NCI-H2029 (cell line): ENCODE measurements at regions not wholly inside any gene's neighbourhood (a gene's known extent, or its start where the extent isn't known, plus 50 kb on each side); places are given as distances from the start of the nearest gene placed in this dataset.
"Not testable (repeated sequence)": the region's sequence is repeated elsewhere in the genome, so short reads cannot be mapped to it uniquely, and the experiment has no call there.

ENCODE experiments used
- DNase-seq: peaks from one replicate; lab custom pipeline; 2025; lab: John Stamatoyannopoulos, UW

DNA sequence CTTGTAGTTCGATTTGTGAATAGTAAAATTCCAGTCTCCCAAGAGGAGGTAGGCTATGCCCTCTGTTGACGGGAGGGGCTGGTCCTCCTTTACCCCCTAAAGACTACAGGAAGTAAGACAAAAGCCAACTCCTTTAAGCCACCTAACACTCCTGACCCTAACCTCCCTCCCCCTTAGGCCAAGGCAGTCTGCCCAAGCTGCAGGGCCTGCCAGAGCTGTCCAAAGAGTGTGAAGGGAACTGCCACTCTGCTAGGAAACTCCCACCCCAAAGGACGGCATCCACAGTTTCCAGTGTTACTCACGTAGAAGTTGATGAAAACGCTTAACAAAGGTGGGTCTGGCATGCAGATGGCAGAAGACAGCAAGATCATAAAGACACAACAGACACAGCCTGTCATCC, 803.2 kb downstream of the PLA2G4A start:
- no peak for DNase-seq

- no peak for DNase-seq
Observed at GRCh38 chr1:187634940-187635339, 806.2 kb downstream of the PLA2G4A start.

DNA sequence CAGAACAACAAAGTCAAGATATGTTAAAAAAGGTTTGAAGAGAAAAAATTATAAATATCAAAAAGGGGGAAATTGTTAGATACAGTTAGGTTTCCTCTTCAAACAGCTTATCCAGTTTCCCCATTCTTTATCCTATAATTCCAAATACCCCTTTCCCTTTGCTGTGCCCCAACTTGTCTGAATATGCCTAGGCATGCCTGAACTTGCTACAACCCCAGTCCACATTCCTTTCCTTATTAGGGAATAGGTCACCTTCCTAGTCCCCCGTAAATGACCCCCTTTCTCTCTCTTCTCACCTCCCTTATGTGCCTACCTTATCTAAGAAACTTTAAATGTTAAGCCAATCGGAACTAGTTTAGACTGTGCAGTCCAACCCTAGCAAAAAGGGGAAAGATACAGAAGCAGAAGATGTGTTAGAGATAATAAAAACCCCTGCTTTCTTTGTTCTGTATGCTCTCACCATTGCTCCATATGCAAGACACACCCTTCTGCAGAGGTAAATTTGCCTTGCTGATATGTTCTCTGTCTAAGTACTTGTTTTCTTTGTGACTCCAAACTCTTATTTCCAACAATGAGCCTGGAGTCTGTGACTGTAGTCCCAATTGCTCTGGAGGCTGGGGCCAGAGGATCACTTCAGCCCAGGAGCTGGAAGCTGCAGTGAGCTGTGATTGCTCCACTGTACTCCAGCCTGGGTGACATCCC, 810.1 kb downstream of the PLA2G4A start:
- DNase-seq: no peak

- DNase-seq: no peak
Observed at GRCh38 chr1:187641015-187641414, 812.3 kb downstream of the PLA2G4A start.

DNA sequence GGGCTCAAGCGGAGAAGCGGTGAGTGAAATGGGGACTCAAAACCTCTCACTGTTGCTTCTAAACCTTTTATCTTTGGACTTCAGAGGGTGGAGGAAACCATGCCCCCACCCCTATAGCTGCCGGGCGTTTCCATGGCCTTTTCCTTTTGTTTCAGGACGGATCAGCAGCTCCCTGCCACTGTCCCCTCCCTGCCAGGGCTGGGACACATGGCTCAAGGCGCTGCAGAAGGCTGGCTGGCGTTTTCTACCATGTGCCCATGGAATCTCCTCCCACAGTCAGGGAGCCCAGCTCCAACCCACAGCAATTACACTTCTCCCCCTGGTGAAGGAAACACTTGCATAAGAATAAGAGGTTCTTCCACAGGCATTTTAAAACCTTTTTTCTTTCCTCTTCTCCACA, 812.7 kb downstream of the PLA2G4A start:
- DNase-seq: no peak

DNA sequence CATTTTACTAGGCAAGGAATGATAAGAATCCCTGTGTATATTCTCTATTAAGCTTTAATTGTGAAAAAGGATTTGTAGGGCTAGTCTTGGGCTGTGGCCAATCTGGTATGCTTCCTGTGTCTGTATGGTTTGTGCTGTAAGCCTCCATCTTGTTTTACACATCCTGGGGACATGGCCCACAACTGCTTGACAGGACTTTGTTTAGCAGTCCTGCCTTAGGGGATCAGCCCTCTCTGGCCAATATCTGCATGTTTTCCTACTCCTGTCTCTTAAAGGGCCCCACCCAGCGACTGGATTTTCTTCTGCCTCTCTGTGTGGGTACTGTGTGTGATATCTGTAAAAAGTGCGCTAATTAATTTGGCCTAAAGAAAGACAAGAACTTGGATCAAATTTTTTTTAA, 813.2 kb downstream of the PLA2G4A start:
- DNase-seq: no peak

DNA sequence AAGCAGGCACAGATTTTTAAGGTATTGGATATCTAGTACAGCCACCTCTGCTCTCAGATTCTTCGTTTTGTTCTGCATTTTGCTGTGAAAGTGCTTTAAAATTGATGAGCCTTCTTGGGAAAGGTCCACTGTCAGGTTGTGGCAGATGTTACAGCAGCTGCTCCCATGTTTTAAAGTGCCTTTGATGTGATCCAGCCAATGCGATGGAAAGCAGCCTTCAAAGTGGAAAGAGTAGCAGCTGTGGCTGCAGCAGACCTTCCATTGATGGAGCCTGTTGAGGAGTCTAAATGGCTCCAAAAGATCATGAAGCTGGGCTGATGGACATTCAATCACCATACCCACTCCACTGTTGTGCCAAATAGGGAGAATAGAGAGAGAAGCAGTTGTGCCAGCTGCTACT, 816.9 kb downstream of the PLA2G4A start:
- no peak for DNase-seq

DNA sequence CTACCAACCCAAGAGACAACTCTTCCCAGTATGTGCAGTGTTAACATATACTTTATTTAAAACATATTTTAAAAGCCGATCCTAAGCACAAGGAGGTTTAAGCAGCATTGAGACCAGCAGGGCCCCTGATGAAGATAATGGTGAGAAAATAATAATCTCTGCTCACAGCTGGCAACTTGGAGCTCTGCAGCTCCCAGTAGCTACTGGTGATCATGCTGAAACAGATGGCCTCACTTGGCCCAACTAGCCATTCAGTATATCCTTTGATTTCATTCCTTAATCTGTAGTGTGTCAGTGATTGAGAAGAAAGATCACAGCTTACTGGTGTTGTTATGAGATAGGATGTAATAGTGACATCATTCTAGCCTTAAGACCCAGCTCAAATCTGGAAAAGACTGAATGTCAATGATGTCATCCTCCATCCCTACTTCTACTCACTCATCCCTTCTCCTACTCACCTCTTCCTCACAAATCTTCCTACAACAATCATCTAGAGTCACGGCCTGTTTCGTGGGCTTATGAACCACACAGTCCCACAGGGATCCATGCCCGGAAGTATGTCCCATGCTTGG, 817.9 kb downstream of the PLA2G4A start:
- no peak for DNase-seq

- DNase-seq: no peak
Observed at GRCh38 chr1:187648091-187648490, 819.3 kb downstream of the PLA2G4A start.

GRCh38 chr1:187654635-187655034, 825.9 kb downstream of the PLA2G4A start:
- no peak for DNase-seq

- DNase-seq: no peak
Observed at GRCh38 chr1:187655104-187655503, 826.4 kb downstream of the PLA2G4A start.

DNA sequence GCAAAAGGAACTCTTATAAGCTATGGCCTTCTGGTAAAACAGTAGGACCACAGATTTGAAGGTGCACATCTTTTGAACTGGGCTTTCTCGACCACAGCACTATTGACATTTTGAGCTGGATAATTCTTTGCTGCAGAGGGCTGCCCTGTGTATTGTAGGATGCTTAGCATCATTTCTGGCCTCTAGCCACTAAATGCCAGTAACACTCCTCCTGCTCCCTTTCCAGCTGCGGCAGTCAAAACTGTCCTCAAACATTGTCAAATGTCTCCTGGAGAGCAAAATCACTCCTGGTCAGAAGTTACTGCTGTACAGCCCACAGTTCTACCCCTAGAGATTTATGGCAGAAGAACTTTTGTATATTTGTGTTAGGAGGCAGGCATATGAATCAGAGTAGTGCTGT, 836.7 kb downstream of the PLA2G4A start:
- DNase-seq: no peak

DNA sequence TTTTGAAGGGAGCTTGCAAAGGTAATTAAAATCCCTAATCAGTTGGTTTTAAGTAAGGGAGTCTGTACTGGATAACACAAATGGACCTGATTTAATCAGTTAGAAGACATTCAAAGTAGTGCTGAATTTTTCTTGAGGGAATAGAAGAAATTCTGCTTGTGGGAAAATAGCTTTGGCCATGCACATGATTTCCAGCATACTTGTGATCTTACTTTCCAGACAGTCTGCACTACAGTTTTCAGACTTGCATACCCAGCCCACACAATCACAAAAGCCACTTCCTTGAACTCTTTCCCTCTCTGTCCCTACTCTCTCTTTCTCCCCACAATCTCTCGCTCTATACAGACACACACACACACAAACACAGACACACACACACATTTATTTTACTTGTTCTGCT, 852.1 kb downstream of the PLA2G4A start:
- no peak for DNase-seq

DNA sequence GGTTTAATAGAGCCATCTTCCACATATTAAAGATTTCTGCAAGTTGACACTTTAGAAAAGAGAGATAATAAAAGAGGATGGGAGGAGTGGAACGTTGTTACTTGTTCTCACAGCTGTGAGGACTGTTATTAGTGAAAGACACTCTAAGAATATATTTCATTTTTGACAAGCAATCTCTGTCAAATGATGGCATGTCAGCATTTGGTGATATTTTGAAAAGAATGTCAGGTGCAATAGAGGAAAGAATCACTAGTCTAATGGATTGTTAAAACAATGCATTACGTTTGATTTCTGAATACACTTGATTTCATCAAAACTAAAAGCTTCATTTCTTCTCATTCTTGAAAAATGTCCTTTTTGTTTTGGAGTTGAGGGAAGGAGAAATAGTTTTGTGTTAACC, 853.4 kb downstream of the PLA2G4A start:
- no peak for DNase-seq

DNA sequence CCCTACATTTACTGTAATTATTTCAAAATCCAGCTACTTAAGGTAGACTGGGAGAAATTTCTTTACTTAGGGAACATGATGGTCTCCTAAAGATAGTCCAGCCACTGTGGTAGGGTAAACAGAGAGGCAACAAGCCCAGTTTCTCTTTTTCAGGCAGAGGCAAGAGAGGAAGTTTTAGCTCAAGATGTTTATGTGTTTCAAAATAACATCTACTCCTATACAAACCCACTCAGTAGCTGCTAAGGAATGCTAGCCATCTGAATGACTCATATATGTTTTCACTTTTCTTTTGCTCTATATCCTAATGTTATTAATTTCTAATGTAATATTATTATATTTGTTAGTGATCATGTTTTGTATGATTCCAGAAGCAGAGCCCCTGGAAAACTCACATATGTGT, 856.6 kb downstream of the PLA2G4A start:
- DNase-seq: no peak

DNA sequence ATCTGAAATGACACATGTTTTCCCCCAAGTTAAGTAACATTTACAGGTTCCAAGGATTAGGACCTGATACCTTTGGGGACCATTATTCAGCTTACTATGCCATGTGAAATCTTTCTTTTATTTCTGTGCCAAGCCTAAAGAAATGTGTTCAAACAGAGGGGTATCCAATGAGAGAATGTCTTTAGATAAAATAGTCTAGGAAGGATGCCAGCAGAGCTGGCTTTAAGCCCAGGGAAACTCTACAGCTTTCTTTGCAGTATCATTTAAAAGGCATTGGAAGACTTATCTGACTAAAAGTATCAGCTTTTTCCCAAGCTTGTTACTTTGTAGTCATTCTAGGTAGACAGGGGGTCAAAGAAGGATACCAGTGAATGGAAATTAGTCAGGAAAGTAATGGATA, 860.4 kb downstream of the PLA2G4A start:
- no peak for DNase-seq

- DNase-seq: no peak
Observed at GRCh38 chr1:187691439-187691838, 862.7 kb downstream of the PLA2G4A start.

DNA sequence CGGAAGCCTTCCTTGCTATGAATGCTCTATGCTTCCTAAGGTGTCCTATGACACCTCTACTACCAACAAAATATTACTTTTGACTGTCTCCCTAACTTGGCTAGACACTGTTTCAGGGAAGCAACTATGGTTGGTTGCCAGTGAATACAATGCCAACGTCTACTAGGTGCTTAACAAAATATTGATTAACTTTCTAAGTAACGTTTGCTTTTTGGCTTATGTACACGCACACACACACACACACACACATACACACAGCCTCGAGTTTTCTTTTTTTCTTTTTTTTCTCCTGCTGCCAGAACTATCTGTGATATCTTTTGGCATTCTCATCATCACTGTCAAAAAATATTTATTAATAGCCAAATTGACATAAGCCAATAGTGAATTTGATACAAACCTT, 864.0 kb downstream of the PLA2G4A start:
- DNase-seq: no peak

DNA sequence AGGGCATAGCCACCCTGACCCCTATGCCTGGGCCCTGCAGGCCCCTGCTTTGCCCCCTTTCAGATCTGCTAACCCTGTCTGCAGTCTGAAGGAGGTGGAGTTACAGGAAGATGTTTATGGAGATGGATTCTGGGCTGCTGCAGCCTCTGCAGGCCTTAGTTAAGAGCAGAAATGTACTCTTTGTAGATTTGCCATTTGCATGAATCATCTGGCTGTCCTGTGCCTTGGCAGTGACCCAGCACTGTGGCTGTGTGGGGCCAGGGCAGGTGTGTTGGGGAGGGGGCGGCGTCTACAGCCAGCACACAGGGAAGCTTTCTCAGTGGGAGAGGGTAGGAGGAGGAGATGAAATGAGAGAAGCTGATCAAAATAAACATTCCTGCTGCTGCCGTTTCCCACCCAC, 867.3 kb downstream of the PLA2G4A start:
- DNase-seq: no peak

DNA sequence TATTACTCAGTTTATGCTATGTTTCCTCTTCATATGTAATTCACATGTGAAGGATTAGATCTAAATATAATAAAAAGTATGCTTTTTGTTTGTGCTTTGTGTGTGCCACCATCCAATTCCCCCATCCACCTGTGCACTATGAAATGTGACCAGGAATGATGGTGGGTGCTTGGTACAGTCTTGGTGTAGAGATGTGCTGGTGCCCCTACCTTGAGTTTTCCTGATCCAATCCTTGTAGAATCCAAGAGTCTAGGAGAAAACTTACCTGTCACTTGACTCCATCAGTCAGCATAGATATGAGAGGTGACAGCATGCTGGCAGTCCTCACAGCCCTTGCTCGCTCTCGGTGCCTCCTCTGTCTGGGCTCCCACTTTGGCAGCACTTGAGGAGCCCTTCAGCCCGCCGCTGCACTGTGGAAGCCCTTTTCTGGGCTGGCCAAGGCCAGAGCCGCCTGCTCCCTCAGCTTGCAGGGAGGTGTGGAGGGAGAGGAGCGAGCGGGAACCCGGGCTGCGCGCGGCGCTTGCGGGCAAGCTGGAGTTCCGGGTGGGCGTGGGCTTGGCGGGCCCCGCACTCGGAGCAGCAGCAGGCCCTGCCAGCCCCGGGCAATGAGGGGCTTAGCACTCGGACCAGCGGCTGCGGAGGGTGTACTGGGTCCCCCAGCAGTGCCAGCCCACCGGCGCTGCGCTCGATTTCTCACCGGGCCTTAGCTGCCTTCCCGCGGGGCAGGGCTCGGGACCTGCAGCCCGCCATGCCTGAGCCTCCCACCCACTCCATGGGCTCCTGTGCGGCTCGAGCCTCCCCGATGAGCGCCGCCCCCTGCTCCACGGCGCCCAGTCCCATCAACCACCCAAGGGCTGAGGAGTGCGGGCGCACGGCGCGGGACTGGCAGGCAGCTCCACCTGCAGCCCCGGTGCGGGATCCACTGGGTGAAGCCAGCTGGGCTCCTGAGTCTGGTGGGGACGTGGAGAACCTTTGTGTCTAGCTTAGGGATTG, 874.7 kb downstream of the PLA2G4A start:
- DNase-seq: not testable (repeated sequence)

- no peak for DNase-seq
Observed at GRCh38 chr1:187714470-187714869, 885.7 kb downstream of the PLA2G4A start.

GRCh38 chr1:187715483-187715882, 886.7 kb downstream of the PLA2G4A start:
- no peak for DNase-seq

DNA sequence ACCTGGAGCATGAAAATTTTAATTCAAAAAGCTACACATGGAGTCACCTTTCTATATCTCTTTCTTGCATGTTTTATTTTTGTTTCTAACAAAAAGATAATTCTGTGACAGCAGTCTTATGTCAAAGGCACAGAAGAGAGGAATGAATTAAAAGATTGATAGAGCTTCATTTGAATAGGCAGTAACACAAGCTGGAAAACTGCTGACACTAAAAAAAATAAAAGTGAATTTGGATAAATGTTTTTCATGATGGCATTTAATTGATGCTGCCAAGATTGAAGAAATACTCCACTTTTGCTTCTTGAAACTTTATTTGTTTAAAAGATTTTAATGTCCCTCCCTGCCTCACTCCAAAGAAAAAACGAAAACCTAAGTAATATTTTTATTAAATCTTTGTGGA, 887.4 kb downstream of the PLA2G4A start:
- no peak for DNase-seq
